SK-N-SH (cell line): ENCODE measurements at regions not wholly inside any gene's neighbourhood (a gene's known extent, or its start where the extent isn't known, plus 50 kb on each side); places are given as distances from the start of the nearest gene placed in this dataset.

Experiments
- CTCF ChIA-PET: fragments of 300-600, 350-600 bp; formaldehyde crosslinking; extraction: SDS; loops from one replicate; lab custom pipeline; 2021; lab: Yijun Ruan, JAX
- POLR2A ChIA-PET: fragments of 350-600 bp; sonication (Branson Sonifier 250); formaldehyde crosslinking; extraction: SDS; loops from one replicate; lab custom pipeline; 2020; ENCODE audit warnings: antibody characterized with exemption, inconsistent platforms; lab: Yijun Ruan, JAX
- DNase-seq: peaks from one replicate; pipeline ENCODE4 v3.0.0; 2012
- H2AFZ ChIP-seq: fragments of 200-600 bp; sonication (generic); 2 replicates; pipeline ENCODE4 v1.8.1; 2016; ENCODE audit warnings: antibody characterized with exemption, mild to moderate bottlenecking, low read depth
- H3F3A ChIP-seq: fragments of 200-600 bp; sonication (generic); replicated peaks from 2 replicates; pipeline ENCODE3; 2016; ENCODE audit warnings: antibody characterized with exemption, mild to moderate bottlenecking; ENCODE audit not compliant: insufficient read depth
- H3K27ac ChIP-seq, 2 experiments: fragments of 200-500 bp in 1 of 2; fragments of 200-600 bp in 1 of 2; sonication (Bioruptor generic) in 1 of 2; sonication (generic), shearing (Covaris generic) in 1 of 2; 2 replicates each; pipeline versions ENCODE4 v1.5.1 to v1.6.1; 2014 to 2016; ENCODE audit warnings: low read depth in 2 of 2, inconsistent platforms in 1 of 2, low read length in 1 of 2, mild to moderate bottlenecking in 1 of 2, mixed read lengths in 1 of 2
- H3K27me3 ChIP-seq: fragments of 200-600 bp; sonication (generic), shearing (Covaris generic); 2 replicates; pipeline ENCODE4 v1.6.1; 2016; ENCODE audit warnings: mixed run types; ENCODE audit not compliant: insufficient read depth
- H3K36me3 ChIP-seq, 2 experiments: fragments of 200-500 bp in 1 of 2; fragments of 200-600 bp in 1 of 2; sonication (Bioruptor generic) in 1 of 2; sonication (generic) in 1 of 2; replicated peaks in 1 of 2; 2 replicates each; pipeline versions ENCODE3 to v1.5.1; 2014 to 2016; ENCODE audit warnings: low read length in 1 of 2, mild to moderate bottlenecking in 1 of 2; ENCODE audit not compliant: insufficient read depth in 2 of 2, control insufficient read depth in 1 of 2
- H3K4me1 ChIP-seq, 2 experiments: fragments of 200-500 bp in 1 of 2; fragments of 200-600 bp in 1 of 2; sonication (Bioruptor generic) in 1 of 2; sonication (generic), shearing (Covaris generic) in 1 of 2; 2 replicates each; pipeline versions ENCODE4 v1.5.1 to v1.6.1; 2014 to 2016; ENCODE audit warnings: low read depth in 1 of 2, low read length in 1 of 2, mixed run types in 1 of 2; ENCODE audit not compliant: insufficient read depth in 2 of 2, control insufficient read depth in 1 of 2
- H3K4me2 ChIP-seq: fragments of 200-600 bp; sonication (generic), shearing (Covaris generic); 2 replicates; pipeline ENCODE4 v1.6.1; 2017; ENCODE audit warnings: mixed run types
- H3K4me3 ChIP-seq, 2 experiments: fragments of 200-500 bp in 1 of 2; fragments of 200-600 bp in 1 of 2; sonication (Bioruptor generic) in 1 of 2; sonication (generic), shearing (Covaris generic) in 1 of 2; 2 replicates each; pipeline versions ENCODE4 v1.5.1 to v1.8.1; 2014 to 2016; ENCODE audit warnings: low read depth in 2 of 2, inconsistent platforms in 1 of 2, low read length in 1 of 2, mild to moderate bottlenecking in 1 of 2, mixed read lengths in 1 of 2, moderate library complexity in 1 of 2
- H3K79me2 ChIP-seq: fragments of 200-600 bp; sonication (generic); 2 replicates; pipeline ENCODE4 v1.8.1; 2017; ENCODE audit warnings: mild to moderate bottlenecking; ENCODE audit not compliant: insufficient read depth
- H3K9ac ChIP-seq: fragments of 200-600 bp; sonication (generic); 2 replicates; pipeline ENCODE4 v1.6.1; 2017; ENCODE audit warnings: mixed run types
- H3K9me2 ChIP-seq: fragments of 200-600 bp; sonication (generic); 2 replicates; pipeline ENCODE4 v1.6.1; 2017; ENCODE audit warnings: mixed run types
- H3K9me3 ChIP-seq: fragments of 200-600 bp; sonication (generic); 2 replicates; pipeline ENCODE4 v1.6.1; 2017; ENCODE audit warnings: mixed run types, mild to moderate bottlenecking, moderate library complexity
- H4K20me1 ChIP-seq: fragments of 200-600 bp; sonication (generic); 2 replicates; pipeline ENCODE4 v1.6.1; 2017; ENCODE audit warnings: mild to moderate bottlenecking, mixed run types; ENCODE audit not compliant: insufficient read depth
- CHD2 ChIP-seq: fragments of 150-350 bp; IDR thresholded peaks from 2 replicates; pipeline ENCODE4 v1.6.1; 2018; ENCODE audit warnings: low read length; ENCODE audit not compliant: partially characterized antibody
- CTCF ChIP-seq: fragments of 200-600 bp; sonication (generic); IDR thresholded peaks from 2 replicates; pipeline ENCODE4 v1.6.1; 2017; ENCODE audit warnings: antibody characterized with exemption, mild to moderate bottlenecking, moderate library complexity
- ELF1 ChIP-seq: IDR thresholded peaks from 2 replicates; pipeline ENCODE4 v1.4.0; 2012
- EP300 ChIP-seq, 2 experiments: IDR thresholded peaks; 2 replicates each; pipeline versions ENCODE4 v1.4.0 to v1.6.1; 2012; ENCODE audit warnings: borderline replicate concordance in 1 of 2, low read depth in 1 of 2, low read length in 1 of 2
- EZH2phosphoT487 ChIP-seq: fragments of 200-600 bp; sonication (generic); IDR thresholded peaks from 2 replicates; pipeline ENCODE4 v1.6.1; 2017; ENCODE audit warnings: low read depth, mixed run types, mild to moderate bottlenecking, antibody characterized with exemption, moderate library complexity, borderline replicate concordance
- GABPA ChIP-seq: IDR thresholded peaks from 2 replicates; pipeline ENCODE4 v1.4.0; 2012; ENCODE audit warnings: low read depth, mild to moderate bottlenecking
- IRF3 ChIP-seq: fragments of 150-350 bp; IDR thresholded peaks from 2 replicates; pipeline ENCODE4 v1.6.1; 2016; ENCODE audit warnings: mild to moderate bottlenecking, low read depth, low read length
- JUND ChIP-seq: IDR thresholded peaks from 2 replicates; pipeline ENCODE4 v1.4.0; 2012
- MAX ChIP-seq: IDR thresholded peaks from 2 replicates; pipeline ENCODE4 v1.4.0; 2012; ENCODE audit warnings: low read depth
- NFIC ChIP-seq: IDR thresholded peaks from 2 replicates; pipeline ENCODE4 v1.4.0; 2012; ENCODE audit warnings: borderline replicate concordance
- PBX3 ChIP-seq: IDR thresholded peaks from 2 replicates; pipeline ENCODE4; 2012
- RAD21 ChIP-seq: IDR thresholded peaks from 2 replicates; pipeline ENCODE4 v1.6.1; 2012; ENCODE audit warnings: mild to moderate bottlenecking, low read length
- RCOR1 ChIP-seq: fragments of 150-350 bp; IDR thresholded peaks from 2 replicates; pipeline ENCODE4 v1.6.1; 2017; ENCODE audit warnings: antibody characterized with exemption, low read length
- RFX5 ChIP-seq: IDR thresholded peaks from 2 replicates; pipeline ENCODE4 v1.6.1; 2012; ENCODE audit warnings: mild to moderate bottlenecking, improper control_type of control experiment, low read length
- RXRA ChIP-seq: IDR thresholded peaks from 2 replicates; pipeline ENCODE4 v1.4.0; 2012; ENCODE audit warnings: low read depth, mild to moderate bottlenecking, borderline replicate concordance
- SIN3A ChIP-seq: IDR thresholded peaks from 2 replicates; pipeline ENCODE4 v1.6.1; 2012; ENCODE audit warnings: low read depth, mild to moderate bottlenecking, low read length, moderate library complexity, borderline replicate concordance
- TAF1 ChIP-seq: IDR thresholded peaks from 2 replicates; pipeline ENCODE4 v1.6.1; 2012; ENCODE audit warnings: low read depth, mild to moderate bottlenecking, low read length, moderate library complexity, borderline replicate concordance
- TCF12 ChIP-seq: IDR thresholded peaks from 2 replicates; pipeline ENCODE4 v1.4.0; 2012
- TEAD4 ChIP-seq: IDR thresholded peaks from 2 replicates; pipeline ENCODE4 v1.4.0; 2012; ENCODE audit warnings: mild to moderate bottlenecking, borderline replicate concordance; ENCODE audit not compliant: insufficient read depth
- USF2 ChIP-seq: fragments of 150-350 bp; IDR thresholded peaks from 2 replicates; pipeline ENCODE4 v1.6.1; 2017; ENCODE audit warnings: antibody characterized with exemption, low read length, low read depth, borderline replicate concordance
- YY1 ChIP-seq: IDR thresholded peaks from 2 replicates; pipeline ENCODE4 v1.4.0; 2012; ENCODE audit warnings: low read depth, mild to moderate bottlenecking
- WGBS: methylation state at CpG from one replicate; pipeline ENCODE4 v1.1.6; 2017; ENCODE audit warnings: low lambda C conversion rate; 5-methylcytosine and 5-hydroxymethylcytosine counted together

- no peaks in the 10 kb centered on the region for H3F3A ChIP-seq
Measured at GRCh38 chr3:165403666-165404065, 207.5 kb upstream of the SLITRK3 start.

GRCh38 chr3:165395188-165395587 is 199.0 kb upstream of the SLITRK3 start:
- DNase-seq = no peak
- H3K9me3 ChIP-seq = no peaks in the 10 kb centered on the region
- no peaks in the 10 kb centered on the region for H4K20me1 ChIP-seq
- no peaks in the 10 kb centered on the region for H3F3A ChIP-seq
- no peak overlapping the region for H2AFZ ChIP-seq
- no peaks in the 10 kb centered on the region for H3K79me2 ChIP-seq
- no peak overlapping the region for H3K27ac ChIP-seq
- H3K9ac ChIP-seq = no peak overlapping the region
- WGBS = 70% methylated on average over 1 of the region's 1 CpG
- no peaks in the 10 kb centered on the region for H3K9me2 ChIP-seq
- ChIA-PET CTCF (interaction anchor here (1.5 kb wide), 1 partner anchor 24 kb away, joined by 3 read pairs; no protein-coding TSS in a partner anchor), POLR2A (no interaction called here)
- no peaks in the 10 kb centered on the region for H3K36me3 ChIP-seq
- no peaks in the 10 kb centered on the region for H3K4me1 ChIP-seq
- H3K27me3 ChIP-seq = no peaks in the 10 kb centered on the region
- no peak overlapping the region for H3K4me2 ChIP-seq
- no peak overlapping the region for H3K4me3 ChIP-seq
- TF ChIP-seq EP300 (IDR thresholded peaks at IDR 0.05; ENCODE audit: borderline replicate concordance in 1 of 2, low read depth in 1 of 2, low read length in 1 of 2) (no peak), RAD21 (no peak), YY1 (no peak), TAF1 (no peak), NFIC (no peak), JUND (no peak), TCF12 (no peak), MAX (no peak), IRF3 (no peak), EZH2phosphoT487 (no peak), RXRA (no peak), CTCF (no peak), SIN3A (no peak), TEAD4 (no peak)

More at GRCh38 chr3:165403666-165404065, 207.5 kb upstream of the SLITRK3 start:
- Histone ChIP-seq H3K4me1 (no peaks in the 10 kb centered on the region), H3K9me2 (no peaks in the 10 kb centered on the region), H3K79me2 (no peaks in the 10 kb centered on the region), H3K36me3 (no peaks in the 10 kb centered on the region), H3K27me3 (no peaks in the 10 kb centered on the region), H4K20me1 (no peaks in the 10 kb centered on the region), H2AFZ (no peak overlapping the region), H3K9ac (no peak overlapping the region), H3K9me3 (no peaks in the 10 kb centered on the region), H3K4me2 (no peak overlapping the region), H3K27ac (no peak overlapping the region), H3K4me3 (no peak overlapping the region)
- POLR2A ChIA-PET = no interaction called here
- DNase-seq = no peak
- WGBS = 12% methylated on average over 4 of the region's 4 CpGs
- TF ChIP-seq PBX3 = no peak
- TF ChIP-seq RFX5 = no peak
- TF ChIP-seq ELF1 = no peak
- no peak for TF ChIP-seq EP300 (IDR thresholded peaks at IDR 0.05; ENCODE audit: borderline replicate concordance in 1 of 2, low read depth in 1 of 2, low read length in 1 of 2)
- TF ChIP-seq RCOR1 = no peak
- TF ChIP-seq TAF1 = no peak
- TF ChIP-seq EZH2phosphoT487 = no peak
- TF ChIP-seq SIN3A = no peak
- TF ChIP-seq GABPA = no peak
- TF ChIP-seq CHD2 = no peak
- no peak for TF ChIP-seq USF2
- no peak for TF ChIP-seq JUND
- CTCF ChIA-PET = no interaction called here
